LoVo (cell line): ENCODE measurements at regions not wholly inside any gene's neighbourhood (a gene's known extent, or its start where the extent isn't known, plus 50 kb on each side); places are given as distances from the start of the nearest gene placed in this dataset.
"Not testable (repeated sequence)": the region's sequence is repeated elsewhere in the genome, so short reads cannot be mapped to it uniquely, and the experiment has no call there.

Experiments used
- DNase-seq: peaks from one replicate; pipeline ENCODE4 v3.0.0-alpha.2; 2016; ENCODE audit warnings: low spot score

DNA sequence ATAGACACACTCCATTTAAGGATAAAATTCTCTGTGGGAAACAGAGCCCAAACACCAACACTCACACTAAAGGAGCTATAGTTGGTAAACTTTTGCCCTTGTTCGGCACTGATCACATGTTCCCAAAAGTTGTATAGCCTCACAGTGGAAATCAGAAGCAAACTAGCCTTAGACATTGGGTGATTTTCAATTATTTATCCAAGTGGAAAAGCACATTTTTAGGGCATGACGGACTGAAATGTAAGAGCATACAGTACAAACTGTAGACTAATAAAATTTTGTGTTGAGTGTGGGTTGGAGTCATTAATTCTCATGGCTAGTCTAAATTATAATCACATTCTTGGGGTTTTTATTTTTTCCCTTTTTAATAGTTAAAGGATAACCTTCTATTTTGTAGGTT is 202.4 kb downstream of the MOXD1 start:
- no peak for DNase-seq

DNA sequence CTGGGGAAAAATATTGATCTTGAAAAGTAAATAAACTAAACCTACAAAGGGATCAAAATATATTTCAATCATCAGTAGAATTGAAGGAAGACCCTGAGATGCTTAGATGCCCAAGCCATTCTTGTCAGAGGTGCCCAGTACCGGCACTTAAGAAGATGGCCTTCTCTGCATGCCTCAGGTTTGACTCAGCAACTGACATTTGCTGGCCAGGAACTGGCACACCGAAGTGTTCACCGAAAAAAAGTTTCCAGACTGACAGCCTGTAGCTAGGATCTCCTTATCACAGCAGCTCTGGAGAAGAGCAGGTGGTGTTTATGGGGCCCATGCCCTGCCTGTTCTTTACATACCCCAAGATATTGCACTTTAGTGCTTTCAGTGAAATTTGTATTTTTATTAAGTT is 203.2 kb downstream of the MOXD1 start:
- DNase-seq, result no peak

DNA sequence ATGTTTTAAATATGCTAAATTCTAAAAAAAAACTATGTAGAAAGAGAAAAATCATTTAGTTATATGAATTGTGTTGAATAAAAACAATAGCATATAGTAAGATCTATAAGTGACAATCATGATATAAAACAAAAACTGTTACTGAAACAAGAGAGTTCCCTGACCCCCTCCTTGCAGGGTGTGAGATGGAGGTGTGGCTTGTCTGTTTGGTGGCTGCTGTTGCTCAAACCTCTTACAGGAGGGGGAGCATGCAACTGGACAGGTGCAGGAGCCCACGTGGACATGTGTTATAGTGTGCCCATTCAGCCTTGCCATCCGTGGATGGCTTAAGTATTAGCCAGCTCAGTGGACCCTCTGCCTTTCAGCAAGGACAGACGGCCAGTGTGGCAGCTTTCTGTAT is 206.7 kb downstream of the MOXD1 start:
- no peak for DNase-seq

DNA sequence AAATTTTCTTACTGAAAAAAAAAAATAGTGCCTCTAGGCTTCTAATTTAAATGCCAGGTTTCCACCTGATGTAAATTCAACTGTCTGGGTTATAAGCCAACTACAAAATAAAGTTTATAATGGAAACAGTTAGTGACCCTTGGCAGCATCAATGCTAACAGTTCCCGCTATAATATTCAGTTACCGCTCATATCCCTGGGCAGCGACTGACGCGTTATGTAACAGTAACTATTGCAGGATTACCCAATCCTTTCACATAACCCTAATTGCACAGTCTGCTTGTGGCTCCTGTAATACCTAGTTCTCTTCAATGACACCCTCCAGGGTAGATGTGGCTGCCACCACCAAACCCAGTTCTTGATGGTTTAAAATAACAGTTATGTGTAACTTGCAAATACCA is 208.6 kb downstream of the MOXD1 start:
- DNase-seq, result no peak

DNA sequence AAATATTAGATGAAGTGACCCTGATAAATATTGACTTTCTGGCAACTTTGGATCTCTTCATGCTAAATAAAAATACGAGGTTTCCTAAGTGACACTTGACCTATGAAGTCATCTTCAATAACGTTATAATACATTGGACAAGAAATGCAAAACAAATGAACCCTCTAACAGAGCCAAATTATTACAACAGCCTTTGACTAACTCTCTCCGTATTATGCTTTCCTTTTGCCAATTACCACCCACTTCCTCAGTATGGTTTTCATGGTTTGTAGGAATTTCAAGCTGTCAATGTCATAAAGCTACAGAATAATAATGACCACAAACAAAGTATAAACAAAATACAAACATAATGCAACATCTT is 210.5 kb downstream of the MOXD1 start:
- DNase-seq, result no peak

DNA sequence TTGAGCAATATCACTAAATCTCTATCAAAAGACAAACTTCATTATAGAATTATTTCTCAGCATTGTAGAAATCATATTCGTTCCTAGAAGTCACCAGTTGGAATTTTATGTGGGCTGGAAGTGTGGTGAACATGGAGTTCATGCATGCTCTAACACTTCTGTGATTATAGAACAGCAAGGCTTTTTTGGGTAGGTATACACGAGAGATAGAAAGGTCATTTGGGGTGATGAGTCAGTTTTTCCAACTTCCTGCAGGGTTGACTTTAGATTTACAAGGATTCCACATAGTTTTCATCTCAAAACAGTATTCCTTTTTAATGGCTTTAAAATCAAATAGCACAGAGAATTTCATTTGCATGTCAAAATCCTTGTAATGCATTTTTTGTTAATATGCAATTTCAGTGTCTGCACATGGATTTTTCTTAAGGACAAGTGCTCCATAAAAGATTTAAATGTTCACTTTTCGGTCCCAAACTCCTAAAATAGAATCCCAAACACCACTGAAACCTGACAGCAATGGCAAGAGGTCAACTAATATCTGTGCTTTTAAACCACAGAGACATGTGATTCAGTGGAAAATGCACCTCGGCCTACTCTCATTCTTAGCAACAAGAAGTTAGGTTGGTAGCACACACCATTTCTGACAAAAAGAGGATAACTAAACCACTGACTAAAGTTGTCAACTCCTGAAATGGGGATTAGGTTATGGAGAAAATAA is 211.0 kb downstream of the MOXD1 start:
- no peak for DNase-seq

DNA sequence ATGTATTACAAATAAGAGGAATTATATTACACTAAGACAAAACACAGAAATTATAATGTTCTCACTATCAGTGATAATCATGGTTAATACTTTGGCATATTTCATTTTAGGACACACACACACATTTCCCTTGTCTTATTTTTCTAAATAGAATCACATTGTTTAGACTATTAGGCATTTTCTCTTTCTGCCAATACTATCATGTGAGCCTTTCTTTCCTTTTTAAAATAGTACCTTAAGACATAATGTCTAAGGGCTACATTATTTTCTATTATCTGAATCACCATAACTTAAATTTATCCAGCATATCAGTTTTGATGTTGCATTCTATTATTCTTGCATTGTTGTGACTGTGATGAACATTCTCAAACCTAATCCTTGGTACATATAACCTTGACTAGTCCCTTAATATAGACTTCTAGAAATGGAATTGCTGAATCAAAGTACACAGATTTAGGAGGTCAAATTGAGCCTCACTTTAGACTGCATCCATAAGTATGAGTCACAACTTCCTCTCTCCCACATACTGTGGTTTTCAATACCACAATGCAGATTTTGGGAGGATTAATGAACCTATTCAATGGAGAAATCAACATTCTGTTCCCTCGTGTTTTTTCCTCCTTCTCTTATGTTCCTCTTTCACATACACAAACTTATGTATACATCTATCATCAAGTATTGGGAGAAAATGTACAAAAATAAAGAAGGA is 212.6 kb downstream of the MOXD1 start:
- no peak for DNase-seq

DNA sequence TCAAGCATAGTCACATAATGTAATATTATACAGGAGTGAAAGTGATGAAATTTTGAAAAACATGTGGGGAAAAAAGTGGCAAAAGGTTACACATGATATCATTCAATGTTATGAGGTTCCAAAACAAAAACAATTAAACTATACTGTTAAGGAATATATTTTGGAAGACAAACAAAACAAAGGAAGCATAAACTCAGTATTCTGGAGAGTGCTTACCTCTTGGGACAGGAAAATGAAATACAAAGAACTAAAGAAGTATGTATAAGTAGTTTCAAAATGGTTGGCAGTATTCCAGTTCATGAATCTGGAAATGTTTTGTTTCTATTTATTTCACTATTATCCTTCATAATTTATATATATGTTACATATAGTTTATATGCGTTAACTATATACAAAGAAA is 213.5 kb downstream of the MOXD1 start:
- DNase-seq, result no peak

DNA sequence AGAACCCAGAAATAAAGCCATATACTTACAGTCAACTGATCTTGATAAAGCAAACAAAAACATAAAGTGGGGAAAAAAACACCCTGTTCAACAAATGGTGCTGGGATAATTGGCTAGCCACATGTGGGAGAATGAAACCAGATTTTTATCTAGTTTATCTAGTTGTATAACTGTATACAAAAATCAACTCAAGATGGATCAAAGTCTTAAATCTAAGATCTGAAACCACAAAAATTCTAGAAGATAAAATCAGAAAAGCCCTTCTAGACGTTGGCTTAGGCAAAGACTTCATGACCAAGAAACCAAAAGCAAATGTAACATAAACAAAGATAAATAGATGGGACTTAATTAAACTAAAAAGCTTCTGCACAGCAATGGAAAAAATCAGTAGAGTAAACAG is 216.3 kb downstream of the MOXD1 start:
- not testable (repeated sequence) for DNase-seq

DNA sequence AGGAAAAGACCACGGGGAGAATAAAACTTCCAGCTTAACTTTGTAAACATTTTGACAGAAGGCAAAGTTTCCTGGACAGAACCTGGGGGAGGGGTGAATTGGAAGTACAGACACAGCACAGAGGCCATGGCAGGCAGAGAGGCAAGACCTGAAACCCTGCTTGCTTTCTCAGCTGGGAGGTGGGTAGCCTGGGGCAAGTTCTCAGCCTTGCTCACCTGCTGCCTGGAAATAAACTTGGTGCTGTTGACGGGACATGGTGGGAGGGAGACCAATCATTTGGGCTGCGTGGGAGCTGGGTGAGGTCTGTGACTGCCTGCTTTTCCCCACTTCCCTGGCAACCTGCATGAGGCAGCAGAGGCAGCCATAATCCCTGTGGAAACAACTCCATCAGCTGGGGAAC is 221.3 kb downstream of the MOXD1 start:
- no peak for DNase-seq

DNA sequence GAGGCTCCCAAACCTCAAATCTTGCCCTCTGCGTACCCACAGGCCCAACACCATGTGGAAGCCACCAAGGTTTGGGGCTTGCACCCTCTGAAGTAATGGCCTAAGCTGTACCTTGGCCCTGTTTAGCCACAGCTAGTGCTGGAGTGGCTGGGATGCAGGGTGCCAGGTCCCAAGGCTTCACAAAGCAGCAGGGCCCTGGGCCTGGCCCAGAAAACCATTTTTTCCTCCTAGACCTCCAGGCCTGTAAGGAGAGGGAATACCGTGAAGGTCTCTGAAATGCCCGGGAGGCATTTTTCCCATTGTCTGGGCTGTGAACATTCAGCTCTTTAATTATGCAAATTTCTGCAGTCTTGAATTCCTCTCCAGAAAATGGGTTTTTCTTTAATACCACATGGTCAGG is 223.7 kb upstream of the CCN2 start:
- DNase-seq, result no peak

DNA sequence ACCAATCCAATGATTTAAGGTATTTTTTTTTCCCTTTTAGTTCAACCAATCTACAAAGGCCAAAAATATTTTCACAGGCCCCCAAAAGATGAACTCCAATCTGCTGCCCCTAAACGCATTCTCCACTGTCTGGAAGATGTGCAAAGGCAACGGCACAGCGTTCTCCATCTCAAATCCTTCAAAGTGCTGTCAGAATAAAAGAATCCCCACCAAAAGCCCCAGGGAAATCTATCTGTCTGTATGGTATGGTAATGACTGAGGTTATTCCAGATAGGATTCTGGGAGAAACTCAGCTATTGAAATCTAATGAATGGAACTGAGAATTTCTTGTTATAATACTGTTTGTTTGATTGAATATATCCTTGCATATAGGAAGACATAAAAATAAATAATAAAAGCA is 217.8 kb upstream of the CCN2 start:
- no peak for DNase-seq

DNA sequence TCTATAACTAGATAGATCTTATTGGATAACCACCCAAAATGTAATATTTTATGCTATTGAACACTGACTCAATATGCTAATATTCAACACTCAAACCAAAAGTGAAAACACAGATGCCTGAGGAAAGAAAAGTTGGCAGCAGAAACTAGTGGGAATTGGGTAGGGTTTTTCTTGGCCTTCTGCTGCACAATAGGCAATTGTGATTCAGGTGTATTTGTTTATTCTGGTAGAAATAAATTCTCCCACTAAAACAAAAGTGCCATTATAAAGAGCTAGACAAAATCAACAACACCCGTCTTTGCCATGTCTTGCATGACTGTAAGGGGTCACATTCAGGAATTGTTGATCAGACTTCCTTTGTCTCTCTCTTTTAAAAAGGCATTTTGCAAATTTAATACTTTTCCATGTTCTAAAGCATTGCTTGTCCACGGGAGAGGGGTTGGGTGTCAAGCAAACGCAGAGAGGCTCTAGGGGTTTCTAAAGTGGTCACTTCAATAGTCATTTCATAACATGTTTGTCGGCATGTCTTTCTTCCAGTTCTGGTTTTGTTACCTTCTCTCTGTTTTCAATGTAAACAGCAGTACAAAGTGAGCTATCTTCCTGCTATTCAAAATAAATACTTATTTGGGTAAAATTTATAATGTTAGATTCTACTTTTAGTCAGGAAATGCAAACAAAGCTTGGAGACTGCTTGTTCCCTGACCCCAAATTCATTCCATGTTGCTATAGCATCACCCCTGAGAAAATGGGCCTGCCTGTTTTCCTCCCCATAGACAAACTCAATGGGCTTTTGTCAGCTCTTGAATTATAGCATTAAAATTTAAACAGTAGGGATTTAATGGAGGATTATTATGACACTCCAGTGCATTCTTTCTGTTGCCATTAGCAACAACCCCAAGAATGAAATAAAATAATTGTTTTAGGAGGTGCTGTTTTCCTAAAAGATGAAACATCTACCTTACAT is 217.0 kb upstream of the CCN2 start:
- DNase-seq, result no peak

DNA sequence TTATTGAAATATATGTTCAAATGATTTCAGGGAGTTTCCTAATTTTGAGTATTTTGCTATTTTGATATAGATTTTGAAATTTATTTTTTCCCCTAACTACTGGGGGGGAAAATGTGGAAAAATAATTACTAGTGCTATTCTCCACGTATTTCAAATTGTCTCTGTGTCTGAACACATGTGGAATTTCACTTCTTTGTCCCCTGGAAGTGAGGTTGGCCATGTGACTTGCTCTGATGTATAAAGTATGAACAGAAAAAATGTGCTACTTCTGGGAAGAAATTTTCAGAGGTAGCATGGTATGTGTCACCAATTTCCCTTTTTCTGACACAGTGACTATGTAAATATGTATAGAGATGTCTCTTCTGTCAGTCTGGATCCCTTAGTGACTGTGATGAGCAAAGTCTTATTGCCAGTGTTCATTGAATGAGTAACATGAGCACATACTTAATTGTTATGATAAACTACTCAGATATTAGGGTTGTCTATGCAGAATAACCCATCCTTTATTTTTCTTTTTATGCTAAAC is 215.4 kb upstream of the CCN2 start:
- DNase-seq, result no peak

DNA sequence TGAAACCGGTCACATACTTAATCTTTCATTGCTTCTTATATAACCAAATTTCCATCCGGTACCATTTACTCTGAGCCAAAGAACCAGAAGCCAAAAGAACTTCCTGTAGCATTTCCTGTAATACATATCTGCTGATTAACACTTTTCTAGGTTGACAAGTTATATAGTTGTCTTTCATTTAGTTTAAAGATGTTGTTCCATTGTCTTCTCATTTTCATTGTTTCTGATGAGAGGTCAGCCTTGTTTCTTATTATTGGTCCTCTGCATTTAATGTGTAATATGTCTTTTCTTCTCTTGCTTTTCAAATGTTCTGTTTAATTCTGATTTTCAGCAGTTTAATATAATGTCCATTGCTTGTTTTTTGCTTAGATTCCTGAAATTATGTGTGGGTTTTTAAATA is 214.5 kb upstream of the CCN2 start:
- no peak for DNase-seq

DNA sequence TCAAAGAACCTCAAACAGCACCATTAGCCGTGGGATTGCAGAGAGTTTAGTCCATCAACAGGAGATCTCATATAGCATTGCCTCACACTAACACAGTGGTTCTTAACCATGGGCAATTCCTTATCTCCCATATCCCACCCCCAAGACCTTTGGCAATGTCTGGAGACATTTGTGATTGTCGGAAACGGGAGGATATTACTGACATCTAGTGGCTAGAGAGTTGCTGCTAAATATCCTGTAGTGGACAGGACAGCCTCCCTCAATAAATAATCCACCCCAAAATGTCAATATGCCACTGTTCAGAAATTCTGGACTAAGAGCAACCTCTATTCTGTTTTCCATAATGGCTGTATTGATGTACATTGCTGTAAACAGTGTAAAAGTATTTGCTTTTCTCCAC is 210.1 kb upstream of the CCN2 start:
- DNase-seq, result peak; percentile 11

DNA sequence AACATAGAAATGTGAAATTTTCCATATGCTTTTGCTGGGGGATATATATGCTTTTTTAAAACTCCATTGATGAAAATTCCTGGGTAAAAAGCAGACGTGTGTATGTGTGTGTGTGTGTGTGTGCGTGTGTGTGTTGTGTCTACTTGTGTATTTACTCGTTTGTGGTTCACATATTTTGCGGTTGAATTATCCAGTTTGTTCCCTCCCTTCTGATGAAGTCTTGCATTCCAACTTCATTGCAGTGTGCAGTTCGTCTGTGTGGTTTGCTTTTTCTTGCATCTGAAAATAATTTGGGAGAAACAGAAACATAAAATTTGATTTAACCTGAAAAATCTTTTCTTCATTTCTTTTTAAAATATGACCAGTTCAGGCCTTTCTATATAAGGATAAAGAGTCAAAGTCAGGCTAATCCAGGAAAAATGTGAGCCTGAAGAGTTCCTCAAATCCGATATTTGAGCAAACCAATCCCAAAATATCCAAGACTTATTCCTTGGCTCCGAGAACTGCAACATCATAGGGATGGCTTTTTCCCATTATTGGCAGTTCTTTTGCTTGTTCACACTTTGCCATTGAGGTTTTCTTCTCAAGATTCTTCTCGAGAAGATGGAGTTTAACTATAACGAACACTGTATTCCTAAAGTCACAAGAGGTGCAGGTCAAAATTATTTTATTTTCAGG is 202.2 kb upstream of the CCN2 start:
- no peak for DNase-seq

DNA sequence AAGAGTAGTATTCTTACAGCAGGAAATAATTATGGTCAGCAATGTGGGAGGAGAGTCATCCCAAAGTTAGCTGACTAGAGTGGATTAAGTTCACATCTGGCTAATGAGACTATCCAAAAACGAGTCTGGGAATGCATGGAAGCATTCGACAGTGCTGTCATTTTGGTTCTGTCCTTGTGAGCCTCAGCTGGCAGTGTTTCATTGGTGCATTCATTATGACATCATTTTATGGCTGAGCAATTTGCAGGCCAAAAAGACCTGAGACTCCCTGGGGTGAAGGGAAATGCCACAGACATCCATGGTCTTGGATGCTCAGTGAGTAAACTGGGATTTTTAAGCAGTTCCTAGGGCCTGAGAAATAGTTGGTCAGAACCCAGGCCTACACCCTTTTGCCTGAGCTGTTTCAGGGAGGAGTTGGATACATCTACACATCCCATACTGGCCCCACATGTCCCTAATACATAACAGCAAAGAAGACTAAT is 196.4 kb upstream of the CCN2 start:
- no peak for DNase-seq

DNA sequence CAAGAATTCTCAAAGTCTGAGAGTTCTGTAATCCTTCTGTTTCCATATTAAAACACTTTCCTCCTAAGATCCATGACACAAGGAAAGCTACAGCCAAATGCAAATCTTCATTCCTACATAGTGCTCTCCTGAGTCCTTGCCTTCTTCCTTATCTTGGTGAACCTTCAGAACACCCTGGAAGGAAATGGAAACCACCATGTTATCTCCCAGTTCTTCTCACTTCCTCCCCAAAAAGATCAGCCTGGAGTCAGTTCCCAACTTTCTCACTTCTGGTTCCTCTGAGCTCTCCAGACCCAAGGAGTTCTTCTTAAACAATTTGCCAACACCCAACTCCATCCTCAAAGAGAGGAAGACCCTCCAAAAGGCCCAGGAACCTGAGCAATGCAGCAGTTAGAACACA is 193.3 kb upstream of the CCN2 start:
- DNase-seq, result no peak

DNA sequence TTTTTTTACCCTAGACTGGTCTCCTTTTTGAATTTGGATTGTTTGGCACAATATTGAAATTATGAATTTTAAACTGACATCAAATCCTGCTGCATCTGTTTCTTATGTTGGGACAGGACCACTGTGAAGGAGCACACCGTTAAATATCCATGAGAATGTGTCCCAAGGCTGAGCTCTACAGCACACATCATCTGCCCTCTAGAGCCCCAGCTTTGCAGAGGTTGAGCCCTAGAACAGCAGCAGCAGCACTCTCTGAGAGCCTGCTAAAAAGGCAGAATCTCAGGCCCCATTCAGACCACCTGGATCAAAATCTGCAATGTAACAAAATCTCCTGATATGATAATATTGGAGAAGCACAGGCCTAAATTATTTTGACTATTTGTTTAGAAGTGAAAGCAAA is 192.1 kb upstream of the CCN2 start:
- DNase-seq, result no peak

DNA sequence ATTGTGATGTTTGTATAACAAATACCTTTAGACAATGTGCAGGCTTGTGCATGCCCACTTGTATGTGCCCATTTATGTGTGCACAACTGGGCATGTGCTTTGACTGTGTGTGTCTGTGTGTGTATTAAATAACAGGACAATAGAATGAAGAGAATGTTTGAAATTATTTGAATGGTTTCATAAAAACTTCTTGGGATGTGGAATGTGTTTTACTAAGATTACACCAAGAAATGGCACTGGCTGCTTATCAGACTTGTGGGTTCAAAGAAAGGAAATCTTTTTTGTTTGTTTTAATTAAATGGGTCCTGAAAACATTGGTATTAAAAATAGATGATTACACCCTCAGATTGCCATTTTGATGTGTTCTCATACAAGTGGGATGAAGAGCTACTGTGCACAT is 191.6 kb upstream of the CCN2 start:
- no peak for DNase-seq

DNA sequence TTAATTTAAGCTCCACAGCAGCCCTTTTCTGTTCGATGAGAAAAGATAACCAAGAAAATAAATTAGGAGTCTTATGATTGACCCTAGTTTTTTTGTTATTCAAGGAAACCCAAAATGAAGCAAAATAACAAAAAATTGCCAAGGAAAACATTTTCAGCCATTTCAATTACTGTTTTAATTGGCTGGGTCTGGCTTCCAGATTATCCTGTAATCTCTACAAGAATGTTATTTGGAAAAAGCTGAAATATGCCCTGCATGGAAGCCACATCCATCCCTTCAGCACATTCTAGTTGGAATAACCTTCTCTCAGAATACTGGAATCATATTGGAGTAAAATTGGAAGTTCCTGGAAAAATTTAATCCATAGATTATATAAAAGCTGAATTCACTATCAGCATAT is 191.1 kb upstream of the CCN2 start:
- DNase-seq, result no peak
